ENCODE measurements at regions not wholly inside any gene's neighbourhood (a gene's known extent, or its start where the extent isn't known, plus 50 kb on each side); places are given as distances from the start of the nearest gene placed in this dataset.

DNA sequence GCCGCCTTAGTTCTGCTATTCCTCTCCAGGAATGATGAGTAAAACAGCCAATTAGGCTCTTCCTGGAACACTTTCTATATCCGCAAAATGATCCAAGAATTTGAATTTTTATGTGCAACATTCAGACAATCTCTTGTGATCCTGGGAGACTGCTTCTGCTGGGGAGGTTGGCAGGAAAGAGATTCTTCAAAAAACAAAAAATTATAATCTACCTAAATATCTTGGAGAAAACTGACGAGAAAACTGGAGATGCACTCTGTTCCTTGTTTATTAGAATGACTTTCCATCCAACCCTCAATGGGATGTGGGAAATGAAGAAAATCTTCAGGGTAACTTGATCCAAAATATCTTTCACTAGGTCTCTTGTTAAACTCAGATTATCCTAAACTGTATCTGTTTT, 346.3 kb upstream of the UBE2E2 start (continued):
- TF ChIP-seq, protein P1, sequence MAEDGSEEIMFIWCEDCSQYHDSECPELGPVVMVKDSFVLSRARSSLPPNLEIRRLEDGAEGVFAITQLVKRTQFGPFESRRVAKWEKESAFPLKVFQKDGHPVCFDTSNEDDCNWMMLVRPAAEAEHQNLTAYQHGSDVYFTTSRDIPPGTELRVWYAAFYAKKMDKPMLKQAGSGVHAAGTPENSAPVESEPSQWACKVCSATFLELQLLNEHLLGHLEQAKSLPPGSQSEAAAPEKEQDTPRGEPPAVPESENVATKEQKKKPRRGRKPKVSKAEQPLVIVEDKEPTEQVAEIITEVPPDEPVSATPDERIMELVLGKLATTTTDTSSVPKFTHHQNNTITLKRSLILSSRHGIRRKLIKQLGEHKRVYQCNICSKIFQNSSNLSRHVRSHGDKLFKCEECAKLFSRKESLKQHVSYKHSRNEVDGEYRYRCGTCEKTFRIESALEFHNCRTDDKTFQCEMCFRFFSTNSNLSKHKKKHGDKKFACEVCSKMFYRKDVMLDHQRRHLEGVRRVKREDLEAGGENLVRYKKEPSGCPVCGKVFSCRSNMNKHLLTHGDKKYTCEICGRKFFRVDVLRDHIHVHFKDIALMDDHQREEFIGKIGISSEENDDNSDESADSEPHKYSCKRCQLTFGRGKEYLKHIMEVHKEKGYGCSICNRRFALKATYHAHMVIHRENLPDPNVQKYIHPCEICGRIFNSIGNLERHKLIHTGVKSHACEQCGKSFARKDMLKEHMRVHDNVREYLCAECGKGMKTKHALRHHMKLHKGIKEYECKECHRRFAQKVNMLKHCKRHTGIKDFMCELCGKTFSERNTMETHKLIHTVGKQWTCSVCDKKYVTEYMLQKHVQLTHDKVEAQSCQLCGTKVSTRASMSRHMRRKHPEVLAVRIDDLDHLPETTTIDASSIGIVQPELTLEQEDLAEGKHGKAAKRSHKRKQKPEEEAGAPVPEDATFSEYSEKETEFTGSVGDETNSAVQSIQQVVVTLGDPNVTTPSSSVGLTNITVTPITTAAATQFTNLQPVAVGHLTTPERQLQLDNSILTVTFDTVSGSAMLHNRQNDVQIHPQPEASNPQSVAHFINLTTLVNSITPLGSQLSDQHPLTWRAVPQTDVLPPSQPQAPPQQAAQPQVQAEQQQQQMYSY (CRISPR knock-in tag; IDR thresholded peaks at IDR 0.05) = no peak

DNA sequence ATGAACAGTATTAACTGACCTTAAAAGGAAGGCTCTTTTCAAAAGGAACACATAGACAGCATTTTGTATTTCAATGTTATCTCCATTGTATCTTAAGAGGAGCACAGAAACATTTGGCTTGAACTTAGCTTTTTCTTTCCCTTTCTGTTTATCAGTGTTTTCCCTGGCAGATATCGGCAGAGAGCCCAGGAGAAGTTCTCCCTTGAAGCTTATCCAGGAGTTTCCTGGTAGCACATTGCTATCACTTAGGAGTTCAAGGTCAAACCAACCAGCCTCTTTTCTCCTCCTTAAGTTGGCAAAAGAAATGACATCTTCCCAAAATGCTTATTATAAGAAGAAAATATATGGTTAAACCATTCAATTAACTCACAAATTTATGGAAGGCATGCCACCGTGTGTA, 344.6 kb upstream of the UBE2E2 start:
- Mint-ChIP-seq H3K36me3 (no peaks in the 10 kb centered on the region), H3K9me3 (peaks cover 11% of the 10 kb centered on the region), H3K27ac (no peak overlapping the region), H3K4me1 (peaks cover 6% of the 10 kb centered on the region), H3K4me3 (no peak overlapping the region), H3K27me3 (ENCODE audit: low read depth) (no peaks in the 10 kb centered on the region)
- ChIA-PET POLR2A (interaction anchor here (0.6 kb wide), 1 partner anchor 196 kb away, joined by 3 read pairs; no protein-coding TSS in a partner anchor), CTCF (no interaction called here)
- no peak for DNase-seq (ENCODE audit: low spot score)
- TF ChIP-seq ZNF138 (CRISPR knock-in tag; conservative IDR thresholded peaks at IDR 0.05) = no peak
- TF ChIP-seq, protein P2, sequence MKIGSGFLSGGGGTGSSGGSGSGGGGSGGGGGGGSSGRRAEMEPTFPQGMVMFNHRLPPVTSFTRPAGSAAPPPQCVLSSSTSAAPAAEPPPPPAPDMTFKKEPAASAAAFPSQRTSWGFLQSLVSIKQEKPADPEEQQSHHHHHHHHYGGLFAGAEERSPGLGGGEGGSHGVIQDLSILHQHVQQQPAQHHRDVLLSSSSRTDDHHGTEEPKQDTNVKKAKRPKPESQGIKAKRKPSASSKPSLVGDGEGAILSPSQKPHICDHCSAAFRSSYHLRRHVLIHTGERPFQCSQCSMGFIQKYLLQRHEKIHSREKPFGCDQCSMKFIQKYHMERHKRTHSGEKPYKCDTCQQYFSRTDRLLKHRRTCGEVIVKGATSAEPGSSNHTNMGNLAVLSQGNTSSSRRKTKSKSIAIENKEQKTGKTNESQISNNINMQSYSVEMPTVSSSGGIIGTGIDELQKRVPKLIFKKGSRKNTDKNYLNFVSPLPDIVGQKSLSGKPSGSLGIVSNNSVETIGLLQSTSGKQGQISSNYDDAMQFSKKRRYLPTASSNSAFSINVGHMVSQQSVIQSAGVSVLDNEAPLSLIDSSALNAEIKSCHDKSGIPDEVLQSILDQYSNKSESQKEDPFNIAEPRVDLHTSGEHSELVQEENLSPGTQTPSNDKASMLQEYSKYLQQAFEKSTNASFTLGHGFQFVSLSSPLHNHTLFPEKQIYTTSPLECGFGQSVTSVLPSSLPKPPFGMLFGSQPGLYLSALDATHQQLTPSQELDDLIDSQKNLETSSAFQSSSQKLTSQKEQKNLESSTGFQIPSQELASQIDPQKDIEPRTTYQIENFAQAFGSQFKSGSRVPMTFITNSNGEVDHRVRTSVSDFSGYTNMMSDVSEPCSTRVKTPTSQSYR (CRISPR knock-in tag; IDR thresholded peaks at IDR 0.05) = no peak
- TF ChIP-seq, protein P3, sequence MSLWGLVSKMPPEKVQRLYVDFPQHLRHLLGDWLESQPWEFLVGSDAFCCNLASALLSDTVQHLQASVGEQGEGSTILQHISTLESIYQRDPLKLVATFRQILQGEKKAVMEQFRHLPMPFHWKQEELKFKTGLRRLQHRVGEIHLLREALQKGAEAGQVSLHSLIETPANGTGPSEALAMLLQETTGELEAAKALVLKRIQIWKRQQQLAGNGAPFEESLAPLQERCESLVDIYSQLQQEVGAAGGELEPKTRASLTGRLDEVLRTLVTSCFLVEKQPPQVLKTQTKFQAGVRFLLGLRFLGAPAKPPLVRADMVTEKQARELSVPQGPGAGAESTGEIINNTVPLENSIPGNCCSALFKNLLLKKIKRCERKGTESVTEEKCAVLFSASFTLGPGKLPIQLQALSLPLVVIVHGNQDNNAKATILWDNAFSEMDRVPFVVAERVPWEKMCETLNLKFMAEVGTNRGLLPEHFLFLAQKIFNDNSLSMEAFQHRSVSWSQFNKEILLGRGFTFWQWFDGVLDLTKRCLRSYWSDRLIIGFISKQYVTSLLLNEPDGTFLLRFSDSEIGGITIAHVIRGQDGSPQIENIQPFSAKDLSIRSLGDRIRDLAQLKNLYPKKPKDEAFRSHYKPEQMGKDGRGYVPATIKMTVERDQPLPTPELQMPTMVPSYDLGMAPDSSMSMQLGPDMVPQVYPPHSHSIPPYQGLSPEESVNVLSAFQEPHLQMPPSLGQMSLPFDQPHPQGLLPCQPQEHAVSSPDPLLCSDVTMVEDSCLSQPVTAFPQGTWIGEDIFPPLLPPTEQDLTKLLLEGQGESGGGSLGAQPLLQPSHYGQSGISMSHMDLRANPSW (CRISPR knock-in tag; conservative IDR thresholded peaks at IDR 0.05; ENCODE audit: low read depth) = no peak
- no peak for TF ChIP-seq NR1H2 (CRISPR knock-in tag; IDR thresholded peaks at IDR 0.05)
- TF ChIP-seq IRF2 (CRISPR knock-in tag; IDR thresholded peaks at IDR 0.05; ENCODE audit: borderline replicate concordance, low read depth) = no peak
- no peak for TF ChIP-seq FOXP1 (CRISPR knock-in tag; IDR thresholded peaks at IDR 0.05; ENCODE audit: borderline replicate concordance)
- no peak for TF ChIP-seq JUN (CRISPR knock-in tag; IDR thresholded peaks at IDR 0.05)
- TF ChIP-seq TEAD4 (CRISPR knock-in tag; IDR thresholded peaks at IDR 0.05) = no peak
- TF ChIP-seq ZNF416 (CRISPR knock-in tag; IDR thresholded peaks at IDR 0.05) = no peak
- TF ChIP-seq GABPB1 (CRISPR knock-in tag; IDR thresholded peaks at IDR 0.05) = no peak
- TF ChIP-seq ZNF671 (CRISPR knock-in tag; IDR thresholded peaks at IDR 0.05) = no peak
- no peak for TF ChIP-seq NFYB (CRISPR knock-in tag; conservative IDR thresholded peaks at IDR 0.05; ENCODE audit: low read depth)
- TF ChIP-seq TEAD1 (CRISPR knock-in tag; IDR thresholded peaks at IDR 0.05) = no peak
- no peak for TF ChIP-seq CBFB (CRISPR knock-in tag; IDR thresholded peaks at IDR 0.05; ENCODE audit: low read depth)
- TF ChIP-seq RELA (CRISPR knock-in tag; IDR thresholded peaks at IDR 0.05; ENCODE audit: borderline replicate concordance) = no peak
- TF ChIP-seq, protein P4, sequence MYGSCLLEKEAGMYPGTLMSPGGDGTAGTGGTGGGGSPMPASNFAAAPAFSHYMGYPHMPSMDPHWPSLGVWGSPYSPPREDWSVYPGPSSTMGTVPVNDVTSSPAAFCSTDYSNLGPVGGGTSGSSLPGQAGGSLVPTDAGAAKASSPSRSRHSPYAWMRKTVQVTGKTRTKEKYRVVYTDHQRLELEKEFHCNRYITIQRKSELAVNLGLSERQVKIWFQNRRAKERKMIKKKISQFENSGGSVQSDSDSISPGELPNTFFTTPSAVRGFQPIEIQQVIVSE (CRISPR knock-in tag; IDR thresholded peaks at IDR 0.05; ENCODE audit: borderline replicate concordance) = no peak
- TF ChIP-seq, protein P5, sequence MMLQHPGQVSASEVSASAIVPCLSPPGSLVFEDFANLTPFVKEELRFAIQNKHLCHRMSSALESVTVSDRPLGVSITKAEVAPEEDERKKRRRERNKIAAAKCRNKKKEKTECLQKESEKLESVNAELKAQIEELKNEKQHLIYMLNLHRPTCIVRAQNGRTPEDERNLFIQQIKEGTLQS (CRISPR knock-in tag; conservative IDR thresholded peaks at IDR 0.05) = no peak
- no peak for TF ChIP-seq HMGA2 (CRISPR knock-in tag; IDR thresholded peaks at IDR 0.05)
- no peak for TF ChIP-seq NFE2L1 (CRISPR knock-in tag; IDR thresholded peaks at IDR 0.05)
- no peak for TF ChIP-seq SP1 (CRISPR knock-in tag; conservative IDR thresholded peaks at IDR 0.05)
- ATAC-seq = no peak

Measured in WTC11 (cell line).